ENCODE measurements at regions not wholly inside any gene's neighbourhood (a gene's known extent, or its start where the extent isn't known, plus 50 kb on each side); places are given as distances from the start of the nearest gene placed in this dataset.

GRCh38 chr4:89576246-89576645, 260.7 kb downstream of the SNCA start:
- ChIA-PET POLR2A (no interaction called here), CTCF (no interaction called here)
- Histone ChIP-seq H3K9me3 (replicated peaks; ENCODE audit: control insufficient read depth, insufficient read depth, low read length) (no peaks in the 10 kb centered on the region), H2AFZ (ENCODE audit: low read depth, low read length) (no peak overlapping the region), H3K79me2 (ENCODE audit: control insufficient read depth, insufficient read depth, low read length) (no peaks in the 10 kb centered on the region), H3K27me3 (ENCODE audit: control insufficient read depth in 2 of 2, insufficient read depth in 2 of 2, low read length in 2 of 2) (no peaks in the 10 kb centered on the region), H3K4me3 (replicated peaks in 1 of 3; ENCODE audit: insufficient read depth in 1 of 3, low read depth in 1 of 3, low read length in 3 of 3) (no peak overlapping the region), H3K4me1 (ENCODE audit: control insufficient read depth, extremely low read depth, insufficient read depth, low read length) (no peaks in the 10 kb centered on the region), H3K9me1 (replicated peaks; ENCODE audit: control insufficient read depth, extremely low read depth, insufficient read depth, low read length) (no peaks in the 10 kb centered on the region), H3K9ac (replicated peaks; ENCODE audit: extremely low read depth, insufficient read depth, low read length) (no peak overlapping the region), H3K27ac (ENCODE audit: insufficient read depth, low read depth, low read length) (no peak overlapping the region), H3K4me2 (ENCODE audit: insufficient read depth, low read length) (no peak overlapping the region), H4K20me1 (replicated peaks; ENCODE audit: control insufficient read depth, extremely low read depth, insufficient read depth, low read length) (no peaks in the 10 kb centered on the region), H3K36me3 (ENCODE audit: control insufficient read depth in 2 of 2, extremely low read depth in 1 of 2, insufficient read depth in 2 of 2, low read length in 2 of 2) (no peaks in the 10 kb centered on the region)
- TF ChIP-seq FOS (IDR thresholded peaks at IDR 0.05; ENCODE audit: borderline replicate concordance, insufficient read depth, low read length) (no peak), POLR2AphosphoS5 (IDR thresholded peaks at IDR 0.05; ENCODE audit: insufficient read depth, low read depth, low read length) (no peak), GATA2 (IDR thresholded peaks at IDR 0.05; ENCODE audit: insufficient read depth, insufficient read length, low read depth, low read length) (no peak), MYC (IDR thresholded peaks at IDR 0.05; ENCODE audit: low read depth, low read length) (no peak), JUN (IDR thresholded peaks at IDR 0.05; ENCODE audit: borderline replicate concordance, insufficient read depth, insufficient read length, low read depth) (no peak), EZH2 (IDR thresholded peaks at IDR 0.05; ENCODE audit: borderline replicate concordance, low read depth, low read length, severe bottlenecking) (no peak), POLR2A (IDR thresholded peaks at IDR 0.05; ENCODE audit: low read depth, low read length) (no peak)
- TF ChIP-seq, protein P1, sequence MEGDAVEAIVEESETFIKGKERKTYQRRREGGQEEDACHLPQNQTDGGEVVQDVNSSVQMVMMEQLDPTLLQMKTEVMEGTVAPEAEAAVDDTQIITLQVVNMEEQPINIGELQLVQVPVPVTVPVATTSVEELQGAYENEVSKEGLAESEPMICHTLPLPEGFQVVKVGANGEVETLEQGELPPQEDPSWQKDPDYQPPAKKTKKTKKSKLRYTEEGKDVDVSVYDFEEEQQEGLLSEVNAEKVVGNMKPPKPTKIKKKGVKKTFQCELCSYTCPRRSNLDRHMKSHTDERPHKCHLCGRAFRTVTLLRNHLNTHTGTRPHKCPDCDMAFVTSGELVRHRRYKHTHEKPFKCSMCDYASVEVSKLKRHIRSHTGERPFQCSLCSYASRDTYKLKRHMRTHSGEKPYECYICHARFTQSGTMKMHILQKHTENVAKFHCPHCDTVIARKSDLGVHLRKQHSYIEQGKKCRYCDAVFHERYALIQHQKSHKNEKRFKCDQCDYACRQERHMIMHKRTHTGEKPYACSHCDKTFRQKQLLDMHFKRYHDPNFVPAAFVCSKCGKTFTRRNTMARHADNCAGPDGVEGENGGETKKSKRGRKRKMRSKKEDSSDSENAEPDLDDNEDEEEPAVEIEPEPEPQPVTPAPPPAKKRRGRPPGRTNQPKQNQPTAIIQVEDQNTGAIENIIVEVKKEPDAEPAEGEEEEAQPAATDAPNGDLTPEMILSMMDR (IDR thresholded peaks at IDR 0.05; ENCODE audit: extremely low read depth in 1 of 2, insufficient read depth in 1 of 2, low read depth in 1 of 2, low read length in 2 of 2) = no peak
- TF ChIP-seq, protein P2, sequence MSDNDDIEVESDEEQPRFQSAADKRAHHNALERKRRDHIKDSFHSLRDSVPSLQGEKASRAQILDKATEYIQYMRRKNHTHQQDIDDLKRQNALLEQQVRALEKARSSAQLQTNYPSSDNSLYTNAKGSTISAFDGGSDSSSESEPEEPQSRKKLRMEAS (IDR thresholded peaks at IDR 0.05; ENCODE audit: insufficient read depth, insufficient read length) = no peak
- dilution Hi-C loops (cut with MboI; ENCODE audit: extremely low pct_ligation_motif_present, low sequenced_read_pairs) (no loop called here), intact Hi-C loops (cut with micrococcal nuclease) (no loop called here)
- DNase-seq (ENCODE audit: low read depth, low spot score) = no peak
- no peak for FAIRE-seq
- no TSS peak for BruUV-seq (replicated peaks)
